BJ (cell line): ENCODE measurements at regions not wholly inside any gene's neighbourhood (a gene's known extent, or its start where the extent isn't known, plus 50 kb on each side); places are given as distances from the start of the nearest gene placed in this dataset.

Source experiments
- CTCF ChIA-PET: fragments of 350-600 bp; formaldehyde crosslinking; extraction: SDS; loops from one replicate; lab custom pipeline; 2021; ENCODE audit warnings: antibody characterized with exemption, inconsistent platforms; lab: Yijun Ruan, JAX
- POLR2A ChIA-PET: fragments of 300-600 bp; sonication (Branson Sonifier 250); formaldehyde crosslinking; extraction: SDS; loops from one replicate; lab custom pipeline; 2021; ENCODE audit warnings: antibody characterized with exemption; lab: Charles Lee
- DNase-seq: peaks from one replicate; pipeline ENCODE4 v3.0.0-alpha.2; 2011; ENCODE audit warnings: low read depth
- H3K27me3 ChIP-seq: 2 replicates; pipeline ENCODE4 v1.6.0; 2011; ENCODE audit warnings: low read length; ENCODE audit not compliant: control insufficient read depth, insufficient read depth
- H3K36me3 ChIP-seq: 2 replicates; pipeline ENCODE4 v1.5.1; 2011; ENCODE audit warnings: low read length; ENCODE audit not compliant: control insufficient read depth, insufficient read depth
- H3K4me3 ChIP-seq: 2 replicates; pipeline ENCODE4 v1.5.1; 2011; ENCODE audit warnings: low read depth, mild to moderate bottlenecking, control low read depth, low read length
- TF ChIP-seq, protein P1 (sequence below): IDR thresholded peaks from 2 replicates; pipeline ENCODE4 v1.5.1; 2011; ENCODE audit warnings: low read depth, mild to moderate bottlenecking, control low read depth, inconsistent platforms, low read length, moderate library complexity; ENCODE audit not compliant: insufficient read depth

GRCh38 chr9:108374626-108375025 lies 481.2 kb downstream of the ACTL7B start:
- Histone ChIP-seq H3K4me3 (no peak overlapping the region), H3K36me3 (no peaks in the 10 kb centered on the region), H3K27me3 (no peaks in the 10 kb centered on the region)
- no peak for DNase-seq
- CTCF ChIA-PET = interaction anchor here (1.0 to 2.3 kb wide), 3 partner anchors 9 to 101 kb away, joined by 3 to 6 read pairs (median 3); no protein-coding TSS in a partner anchor
- TF ChIP-seq, protein P1, sequence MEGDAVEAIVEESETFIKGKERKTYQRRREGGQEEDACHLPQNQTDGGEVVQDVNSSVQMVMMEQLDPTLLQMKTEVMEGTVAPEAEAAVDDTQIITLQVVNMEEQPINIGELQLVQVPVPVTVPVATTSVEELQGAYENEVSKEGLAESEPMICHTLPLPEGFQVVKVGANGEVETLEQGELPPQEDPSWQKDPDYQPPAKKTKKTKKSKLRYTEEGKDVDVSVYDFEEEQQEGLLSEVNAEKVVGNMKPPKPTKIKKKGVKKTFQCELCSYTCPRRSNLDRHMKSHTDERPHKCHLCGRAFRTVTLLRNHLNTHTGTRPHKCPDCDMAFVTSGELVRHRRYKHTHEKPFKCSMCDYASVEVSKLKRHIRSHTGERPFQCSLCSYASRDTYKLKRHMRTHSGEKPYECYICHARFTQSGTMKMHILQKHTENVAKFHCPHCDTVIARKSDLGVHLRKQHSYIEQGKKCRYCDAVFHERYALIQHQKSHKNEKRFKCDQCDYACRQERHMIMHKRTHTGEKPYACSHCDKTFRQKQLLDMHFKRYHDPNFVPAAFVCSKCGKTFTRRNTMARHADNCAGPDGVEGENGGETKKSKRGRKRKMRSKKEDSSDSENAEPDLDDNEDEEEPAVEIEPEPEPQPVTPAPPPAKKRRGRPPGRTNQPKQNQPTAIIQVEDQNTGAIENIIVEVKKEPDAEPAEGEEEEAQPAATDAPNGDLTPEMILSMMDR = no peak
- POLR2A ChIA-PET = interaction anchor here (0.6 kb wide), 1 partner anchor 13 kb away, joined by 4 read pairs; no protein-coding TSS in a partner anchor

GRCh38 chr9:108367188-108367587 lies 488.6 kb downstream of the ACTL7B start:
- DNase-seq = no peak
- TF ChIP-seq, protein P1 = no peak
- Histone ChIP-seq H3K36me3 (no peaks in the 10 kb centered on the region), H3K27me3 (no peaks in the 10 kb centered on the region), H3K4me3 (no peak overlapping the region)
- ChIA-PET POLR2A (no interaction called here), CTCF (no interaction called here)

DNA sequence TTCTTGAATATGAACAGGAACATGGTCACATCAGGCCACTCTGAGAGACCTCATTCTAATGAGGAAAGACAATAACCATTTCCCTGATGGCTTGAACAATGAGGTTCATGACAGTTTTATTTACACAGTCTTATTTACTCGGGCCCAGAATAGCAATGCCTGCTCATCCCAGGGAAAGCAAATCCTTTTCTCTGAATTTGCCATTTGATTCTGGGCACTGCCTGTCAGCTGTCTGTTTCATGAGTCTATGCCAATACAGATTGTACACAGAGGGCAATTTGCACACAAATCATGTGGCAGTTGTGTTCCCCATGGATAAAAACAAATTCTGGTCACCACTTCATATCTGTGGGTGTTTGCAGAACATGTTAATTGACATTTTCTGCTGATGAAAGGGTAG lies 492.5 kb downstream of the ACTL7B start:
- ChIA-PET CTCF (no interaction called here), POLR2A (no interaction called here)
- Histone ChIP-seq H3K36me3 (no peaks in the 10 kb centered on the region), H3K27me3 (no peaks in the 10 kb centered on the region), H3K4me3 (no peak overlapping the region)
- TF ChIP-seq, protein P1 = no peak
- no peak for DNase-seq

- H3K27me3 ChIP-seq = no peaks in the 10 kb centered on the region
- CTCF ChIA-PET = interaction anchor here (1.7 kb wide), 1 partner anchor 15 kb away, joined by 6 read pairs; no protein-coding TSS in a partner anchor
- H3K4me3 ChIP-seq = no peak overlapping the region
- POLR2A ChIA-PET = no interaction called here
- TF ChIP-seq, protein P1 = no peak
- H3K36me3 ChIP-seq = no peaks in the 10 kb centered on the region
- DNase-seq = no peak
Measured at GRCh38 chr9:108360304-108360703, 495.5 kb downstream of the ACTL7B start.

DNA sequence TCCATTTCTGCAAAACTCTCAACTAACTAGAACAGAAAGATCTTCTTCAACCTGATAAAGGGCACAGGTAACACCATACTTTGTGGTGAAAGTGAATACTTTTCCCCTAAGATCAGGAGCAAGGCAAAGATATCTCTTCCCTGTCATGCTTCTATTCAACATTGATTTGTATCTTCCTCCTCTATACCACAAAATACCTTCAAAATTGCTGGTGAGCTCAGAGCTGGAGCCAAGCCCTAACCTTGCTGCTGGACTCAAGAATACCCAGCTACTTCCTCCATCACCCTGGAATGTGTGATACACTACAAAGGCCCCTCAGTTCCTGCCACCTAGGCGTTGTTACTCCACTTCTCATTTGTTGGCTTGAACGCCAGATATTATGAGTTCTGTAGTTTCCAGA lies 499.0 kb downstream of the ACTL7B start:
- Histone ChIP-seq H3K27me3 (no peaks in the 10 kb centered on the region), H3K4me3 (no peak overlapping the region), H3K36me3 (no peaks in the 10 kb centered on the region)
- TF ChIP-seq, protein P1 = no peak
- CTCF ChIA-PET = no interaction called here
- POLR2A ChIA-PET = no interaction called here
- no peak for DNase-seq
